ENCODE measurements at regions not wholly inside any gene's neighbourhood (a gene's known extent, or its start where the extent isn't known, plus 50 kb on each side); places are given as distances from the start of the nearest gene placed in this dataset.
"Not testable (repeated sequence)": the region's sequence is repeated elsewhere in the genome, so short reads cannot be mapped to it uniquely, and the experiment has no call there.

- 26% methylated on average over 5 of the region's 5 CpGs for WGBS (ENCODE audit: missing lambda C conversion rate)
- CTCF ChIA-PET: interaction anchor here (0.6 kb wide), 1 partner anchor 49 kb away, joined by 4 read pairs; no protein-coding TSS in a partner anchor
- no peak for TF ChIP-seq ESRRA (IDR thresholded peaks at IDR 0.05; ENCODE audit: borderline replicate concordance, low read length)
- no peak for TF ChIP-seq RNF2 (IDR thresholded peaks at IDR 0.05; ENCODE audit: borderline replicate concordance, low read depth)
- no peak for TF ChIP-seq NR3C1 (IDR thresholded peaks at IDR 0.05)
- no peak overlapping the region for H3K4me3 ChIP-seq
- DNase-seq (ENCODE audit: low read depth in 1 of 2, low spot score in 1 of 2): no peak
- H3K4me2 ChIP-seq: no peak overlapping the region
- POLR2A ChIA-PET: no interaction called here
- H3K9me3 ChIP-seq: no peaks in the 10 kb centered on the region
- no peak for FAIRE-seq
- H3K27ac ChIP-seq: no peak overlapping the region
- no peak for ATAC-seq
- no peaks in the 10 kb centered on the region for H3K4me1 ChIP-seq
Measured at GRCh38 chrX:23066588-23067281, 67.0 kb downstream of the DDX53 start.

- H3K4me2 ChIP-seq; POLR2A ChIA-PET; DNase-seq (ENCODE audit: low read depth in 1 of 2, low spot score in 1 of 2); CTCF ChIA-PET; H3K27ac ChIP-seq; H3K9me3 ChIP-seq; H3K4me1 ChIP-seq; H3K4me3 ChIP-seq: not testable (repeated sequence)
- FAIRE-seq: peak; percentile 74
- WGBS (ENCODE audit: missing lambda C conversion rate): 88% methylated on average over 21 of the region's 21 CpGs
- ATAC-seq: peak in 1 of 2 experiments; percentile 89; a peak in 2 of 6 replicates
Measured at GRCh38 chrX:23075461-23075860, 75.7 kb downstream of the DDX53 start.

GRCh38 chrX:23079347-23079746 is 79.6 kb downstream of the DDX53 start:
- ChIA-PET POLR2A (no interaction called here), CTCF (no interaction called here)
- H3K27ac ChIP-seq: no peak overlapping the region
- peak; percentile 23 for FAIRE-seq
- no peak overlapping the region for H3K4me3 ChIP-seq
- no peaks in the 10 kb centered on the region for H3K4me1 ChIP-seq
- H3K4me2 ChIP-seq: no peak overlapping the region
- no peak for TF ChIP-seq MYC (IDR thresholded peaks at IDR 0.05; ENCODE audit: borderline replicate concordance, low read length)
- no peak for DNase-seq (ENCODE audit: low read depth in 1 of 2, low spot score in 1 of 2)
- no peaks in the 10 kb centered on the region for H3K9me3 ChIP-seq
- ATAC-seq: no peak
- WGBS (ENCODE audit: missing lambda C conversion rate): 0% methylated on average over 1 of the region's 1 CpG

DNA sequence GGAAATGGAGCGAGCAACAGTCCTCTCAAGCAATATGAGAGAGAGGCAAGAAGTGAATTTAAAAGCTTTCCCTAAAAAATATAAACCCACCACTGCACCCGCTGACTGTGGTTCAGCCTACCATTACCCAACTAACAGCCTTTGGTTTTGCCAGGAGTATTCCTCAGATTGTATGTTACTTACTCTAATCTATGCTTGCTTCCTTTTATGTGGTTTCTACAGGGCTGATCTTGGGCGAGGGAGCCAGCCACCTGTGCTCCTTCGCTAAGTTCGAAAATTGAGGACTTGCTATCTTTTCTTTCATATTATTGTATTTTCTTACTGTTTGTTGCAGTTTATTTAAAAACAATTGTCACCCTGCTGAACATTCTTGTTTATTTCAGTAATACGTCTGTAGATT is 101.1 kb downstream of the DDX53 start:
- Histone ChIP-seq H3K4me3 (no peak overlapping the region), H3K27ac (no peak overlapping the region), H3K4me1 (no peaks in the 10 kb centered on the region), H3K4me2 (no peak overlapping the region), H3K9me3 (no peaks in the 10 kb centered on the region)
- FAIRE-seq (no peak), DNase-seq (ENCODE audit: low read depth in 1 of 2, low spot score in 1 of 2) (no peak), ATAC-seq (no peak)
- 34% methylated on average over 6 of the region's 6 CpGs for WGBS (ENCODE audit: missing lambda C conversion rate)
- ChIA-PET CTCF (no interaction called here), POLR2A (no interaction called here)
- TF ChIP-seq HOXB5 (CRISPR knock-in tag; IDR thresholded peaks at IDR 0.05) (no peak), CHD4 (IDR thresholded peaks at IDR 0.05; ENCODE audit: borderline replicate concordance) (no peak), RARB (CRISPR knock-in tag; IDR thresholded peaks at IDR 0.05) (no peak), SREBF2 (IDR thresholded peaks at IDR 0.05) (no peak), EP300 (IDR thresholded peaks at IDR 0.05) (no peak), TP53 (CRISPR knock-in tag; IDR thresholded peaks at IDR 0.05) (no peak), EHMT2 (IDR thresholded peaks at IDR 0.05; ENCODE audit: low read depth) (no peak), RAD21 (conservative IDR thresholded peaks at IDR 0.05 in 1 of 2, IDR thresholded peaks at IDR 0.05 in 1 of 2) (no peak), E2F6 (IDR thresholded peaks at IDR 0.05; ENCODE audit: borderline replicate concordance, low read depth) (no peak), NR3C1 (IDR thresholded peaks at IDR 0.05) (no peak), JUNB (IDR thresholded peaks at IDR 0.05) (no peak), FOSL2 (IDR thresholded peaks at IDR 0.05) (no peak), FOSL2 (CRISPR knock-in tag; IDR thresholded peaks at IDR 0.05) (no peak), EHF (CRISPR knock-in tag; IDR thresholded peaks at IDR 0.05) (no peak), MAZ (IDR thresholded peaks at IDR 0.05; ENCODE audit: borderline replicate concordance, low read depth, low read length) (no peak), FOXS1 (CRISPR knock-in tag; IDR thresholded peaks at IDR 0.05) (no peak), ZFP36 (IDR thresholded peaks at IDR 0.05; ENCODE audit: borderline replicate concordance, partially characterized antibody) (no peak), REST (IDR thresholded peaks at IDR 0.05) (no peak), MYC (IDR thresholded peaks at IDR 0.05; ENCODE audit: borderline replicate concordance, low read length) (no peak)
- TF ChIP-seq, protein P1, sequence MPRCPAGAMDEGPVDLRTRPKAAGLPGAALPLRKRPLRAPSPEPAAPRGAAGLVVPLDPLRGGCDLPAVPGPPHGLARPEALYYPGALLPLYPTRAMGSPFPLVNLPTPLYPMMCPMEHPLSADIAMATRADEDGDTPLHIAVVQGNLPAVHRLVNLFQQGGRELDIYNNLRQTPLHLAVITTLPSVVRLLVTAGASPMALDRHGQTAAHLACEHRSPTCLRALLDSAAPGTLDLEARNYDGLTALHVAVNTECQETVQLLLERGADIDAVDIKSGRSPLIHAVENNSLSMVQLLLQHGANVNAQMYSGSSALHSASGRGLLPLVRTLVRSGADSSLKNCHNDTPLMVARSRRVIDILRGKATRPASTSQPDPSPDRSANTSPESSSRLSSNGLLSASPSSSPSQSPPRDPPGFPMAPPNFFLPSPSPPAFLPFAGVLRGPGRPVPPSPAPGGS (IDR thresholded peaks at IDR 0.05): no peak
